ENCODE measurements at regions not wholly inside any gene's neighbourhood (a gene's known extent, or its start where the extent isn't known, plus 50 kb on each side); places are given as distances from the start of the nearest gene placed in this dataset.

DNA sequence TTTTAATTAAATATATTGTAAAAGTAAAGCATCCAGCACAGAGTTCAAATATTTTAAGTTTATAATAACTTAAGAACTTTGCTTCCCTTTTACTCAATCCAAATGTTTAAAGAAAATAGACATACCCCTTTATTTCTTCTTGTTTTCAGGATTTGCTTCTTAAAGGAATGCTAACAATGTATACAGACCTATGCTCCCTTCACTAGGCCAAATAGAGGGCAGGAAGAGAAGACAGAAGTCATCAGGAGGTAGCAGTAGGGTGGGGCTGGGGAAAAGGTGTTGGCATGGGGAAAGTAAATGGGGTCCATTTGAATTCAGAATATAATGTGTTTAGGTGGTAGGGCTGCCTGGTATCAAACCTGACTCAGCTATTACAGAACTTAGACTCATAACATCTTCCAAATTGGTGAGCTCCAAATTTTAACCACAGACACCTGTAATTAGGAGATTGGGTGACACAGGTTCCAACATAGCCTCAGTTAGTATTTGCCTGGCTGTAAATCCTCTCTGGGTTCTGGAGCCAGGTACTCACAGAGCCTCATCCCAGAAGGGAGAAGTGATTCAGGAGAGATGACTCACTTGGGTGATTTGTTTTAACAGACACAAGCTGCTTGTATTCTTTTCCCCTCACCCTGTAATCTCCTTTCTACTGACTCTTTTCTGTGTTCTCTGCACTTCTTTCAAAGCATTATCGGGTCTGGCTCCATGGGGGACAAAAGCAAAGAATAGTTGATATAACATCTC, 60.1 kb upstream of the DUSP10 start:
- peak in 2 of 3 donors; percentile 33 to 43 for DNase-seq

DNA sequence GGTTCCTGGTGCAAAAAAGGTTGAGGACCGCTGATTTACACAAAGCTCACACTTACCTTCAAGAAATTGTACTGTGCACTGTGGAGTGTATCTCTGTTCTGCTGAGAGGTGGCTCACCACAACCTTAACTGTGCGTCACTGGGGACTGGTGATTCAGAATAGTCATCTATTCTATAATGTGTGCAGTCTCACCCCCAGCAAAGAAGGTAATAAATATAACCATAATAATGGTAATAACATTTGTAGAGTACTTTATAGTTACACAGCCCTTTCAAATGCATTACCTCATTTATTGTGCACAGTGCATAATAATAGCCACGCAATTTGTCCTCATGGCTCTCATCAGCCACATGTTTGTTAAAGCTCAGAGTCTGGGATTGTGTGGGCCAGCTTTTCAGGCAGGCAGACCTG, 59.4 kb upstream of the DUSP10 start:
- no peak for DNase-seq

DNA sequence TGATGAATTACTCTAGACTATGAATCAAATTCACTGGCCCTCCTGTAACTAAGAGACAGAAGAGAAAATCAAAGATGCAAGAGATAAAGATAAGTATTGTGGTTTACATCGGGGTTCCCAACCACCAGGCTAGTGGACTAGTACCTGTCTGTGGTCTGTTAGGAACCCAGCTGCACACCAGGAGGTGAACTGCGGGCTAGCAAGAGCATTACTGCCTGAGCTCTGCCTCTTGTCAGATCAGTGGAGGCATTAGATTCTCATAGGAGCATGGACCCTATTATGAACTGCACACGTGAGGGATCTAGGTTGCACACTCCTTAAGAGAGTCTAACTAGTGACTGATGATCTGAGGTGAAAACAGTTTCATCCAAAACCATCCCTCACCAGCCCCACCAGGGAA, 58.9 kb upstream of the DUSP10 start:
- DNase-seq, result no peak

DNA sequence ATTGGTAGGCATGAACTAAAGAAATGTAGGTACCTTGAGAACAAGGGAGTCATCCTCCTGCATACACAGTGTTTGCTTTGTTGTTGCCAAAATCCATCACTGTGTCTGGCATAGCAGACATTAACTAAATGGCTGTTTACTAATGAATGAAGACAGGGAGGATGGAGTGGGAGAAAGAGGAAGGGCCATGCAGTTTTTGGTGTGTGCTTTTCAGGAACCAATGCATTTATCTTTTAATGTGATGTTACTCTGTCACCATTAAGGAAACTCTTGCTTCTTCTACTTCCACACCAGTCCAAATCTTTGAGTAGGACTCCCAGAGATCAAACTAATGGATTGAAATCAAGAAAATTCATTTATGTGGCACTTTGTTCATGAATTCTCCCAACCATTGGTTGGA, 55.6 kb upstream of the DUSP10 start:
- peak in 2 of 3 donors; percentile 41 to 61 for DNase-seq

DNA sequence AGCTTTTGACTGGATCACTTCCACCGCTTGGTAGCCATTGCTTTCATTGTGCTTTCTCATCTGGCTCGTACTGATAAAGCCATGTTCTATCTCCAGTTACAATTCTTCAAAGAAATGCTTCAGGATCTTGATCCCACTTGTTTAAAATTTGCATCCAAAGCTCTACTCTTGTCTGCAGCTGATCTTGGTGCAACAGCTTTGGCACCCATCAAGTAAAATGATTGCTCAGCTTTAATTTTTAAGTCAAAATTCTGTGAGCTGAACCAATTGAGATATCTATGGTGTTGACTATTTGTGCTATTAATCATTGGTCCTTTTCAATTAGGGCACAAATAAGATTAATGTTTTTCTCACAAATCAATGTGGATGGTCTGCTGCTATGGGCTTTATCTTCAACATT, 54.8 kb upstream of the DUSP10 start:
- DNase-seq, result no peak

DNA sequence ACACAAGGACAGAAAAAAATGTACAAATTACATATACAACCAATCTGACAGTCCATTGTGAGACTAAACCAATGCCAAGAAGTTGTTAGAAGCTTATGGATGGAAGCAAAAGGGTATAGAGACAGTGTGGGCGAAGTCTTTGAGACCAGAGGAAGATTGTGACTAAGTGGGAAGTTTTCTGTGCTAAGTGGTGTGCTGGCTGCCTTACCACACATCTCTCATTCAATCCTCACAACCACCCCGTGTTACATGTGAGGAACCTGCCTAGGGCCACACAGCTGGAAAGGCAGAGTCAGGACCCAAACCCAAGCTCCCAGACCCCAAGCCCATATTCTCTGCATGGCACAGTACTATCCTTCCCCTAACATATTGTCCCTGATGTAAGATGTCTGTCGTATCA, 53.5 kb upstream of the DUSP10 start:
- peak; percentile 72 to 80 (median 78) for DNase-seq

DNA sequence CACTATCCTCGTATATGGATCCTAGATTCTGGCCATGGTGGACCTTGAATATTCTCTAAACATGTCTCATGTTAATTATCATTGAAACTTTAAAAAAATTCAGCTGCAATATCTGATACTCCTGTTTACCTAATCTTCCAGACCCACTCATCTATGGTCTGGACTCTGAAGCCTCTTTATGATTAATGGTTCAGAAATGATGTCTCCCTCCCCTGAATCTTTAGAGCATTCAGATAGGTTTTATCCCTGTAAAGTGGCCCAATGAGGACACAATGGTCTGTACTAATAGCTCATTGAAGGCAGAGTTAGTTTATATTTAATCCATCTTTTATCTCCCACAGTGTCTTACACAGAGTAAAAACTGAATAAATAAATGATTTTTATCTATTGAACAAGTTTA, 53.0 kb upstream of the DUSP10 start:
- no peak for DNase-seq

DNA sequence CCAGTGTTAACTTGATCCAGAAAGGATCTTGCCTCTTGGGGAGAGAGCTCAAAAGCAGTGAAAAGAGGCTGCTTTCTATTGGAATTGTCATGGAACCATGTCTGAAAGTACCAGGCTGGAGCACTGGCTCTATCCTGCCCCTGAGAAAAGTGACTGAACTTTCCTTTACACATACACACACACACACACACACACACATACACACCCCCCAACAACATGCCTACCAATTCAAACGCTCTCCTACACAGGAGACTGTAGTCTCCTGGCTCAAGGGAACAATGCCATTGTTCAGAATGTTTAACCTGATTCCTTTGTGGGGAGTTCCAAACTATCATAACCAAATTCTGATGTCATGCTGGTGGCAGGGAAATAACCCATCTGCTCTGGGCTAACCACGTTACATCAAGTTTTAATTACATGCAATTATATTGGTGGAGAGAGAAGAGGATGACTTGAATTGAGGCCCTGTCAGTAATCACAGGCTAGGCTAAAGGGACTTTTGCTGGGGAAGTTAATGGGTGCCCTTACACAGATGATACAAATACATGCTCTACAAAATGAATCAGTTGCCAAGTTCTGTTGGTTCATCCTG, 52.3 kb upstream of the DUSP10 start:
- peak; percentile 79 to 92 (median 84) for DNase-seq

DNA sequence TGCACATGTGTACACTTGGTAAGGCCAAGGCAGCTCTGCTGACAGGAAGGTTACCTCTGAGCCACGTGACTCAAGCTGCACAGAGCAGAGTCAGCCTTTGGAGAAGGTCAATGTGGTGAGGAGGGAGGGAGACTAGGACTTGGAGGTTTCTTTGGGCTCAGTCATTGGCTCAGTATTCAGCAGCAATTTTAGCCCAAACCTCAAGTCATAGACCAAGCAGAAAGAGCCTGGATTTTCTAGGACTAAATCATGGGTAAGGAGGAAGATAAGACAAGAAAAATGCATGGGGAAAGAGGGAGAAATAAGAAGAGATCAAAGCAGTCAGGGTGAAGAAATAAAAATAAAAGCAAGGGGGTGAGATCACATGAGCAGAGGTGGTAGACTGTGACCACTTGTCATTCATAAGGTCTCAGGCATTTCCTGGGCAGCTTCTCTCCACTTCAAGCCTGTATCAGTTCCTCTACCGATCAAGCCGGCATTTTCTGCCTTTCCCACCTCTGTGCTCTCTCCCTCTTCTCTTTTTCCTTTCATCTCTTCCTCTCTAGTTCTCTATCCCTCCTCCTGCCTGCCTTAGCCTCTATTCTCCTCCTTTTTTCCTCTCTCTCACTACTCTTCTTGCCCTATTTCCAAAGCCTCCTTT, 51.7 kb upstream of the DUSP10 start:
- peak in 2 of 3 donors; percentile 22 to 47 for DNase-seq

DNA sequence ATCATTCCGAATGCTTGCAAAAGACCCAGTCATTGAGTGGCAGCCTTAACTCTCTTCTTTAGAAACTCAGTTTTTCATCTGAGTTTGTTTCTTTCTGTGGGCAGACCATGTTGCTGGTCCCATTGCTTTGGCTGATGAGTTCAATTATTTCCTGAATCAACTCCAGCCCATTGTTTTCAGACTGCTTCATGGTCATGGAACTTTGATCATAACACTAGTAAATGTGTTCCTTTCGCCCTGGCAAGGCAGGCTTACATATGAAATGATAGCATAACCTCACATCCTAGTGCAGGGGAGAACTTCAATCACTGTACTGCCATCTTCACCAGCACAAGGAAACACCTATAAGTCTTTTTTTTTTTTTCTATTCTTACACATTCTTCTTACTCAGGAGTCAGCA, 50.0 kb upstream of the DUSP10 start:
- no peak for DNase-seq

Measured in suppressor macrophage treated with lipopolysaccharide for 1 hour (primary cell).